ENCODE measurements at regions not wholly inside any gene's neighbourhood (a gene's known extent, or its start where the extent isn't known, plus 50 kb on each side); places are given as distances from the start of the nearest gene placed in this dataset.

- no peak for ATAC-seq
- Histone ChIP-seq H3K9ac (ENCODE audit: control insufficient read depth, insufficient read depth, low read length) (no peak overlapping the region), H2AFZ (ENCODE audit: control insufficient read depth, low read depth, low read length) (no peak overlapping the region), H3K27me3 (replicated peaks in 1 of 2; ENCODE audit: control insufficient read depth in 2 of 2, insufficient read depth in 2 of 2, low read length in 1 of 2) (no peaks in the 10 kb centered on the region), H4K20me1 (ENCODE audit: control insufficient read depth, insufficient read depth) (no peaks in the 10 kb centered on the region), H3K4me3 (no peak overlapping the region), H3K79me2 (ENCODE audit: control insufficient read depth, insufficient read depth, low read length) (no peaks in the 10 kb centered on the region), H3K36me3 (ENCODE audit: control insufficient read depth in 2 of 2, insufficient read depth in 2 of 2, low read length in 1 of 2) (no peaks in the 10 kb centered on the region), H3K4me1 (ENCODE audit: control insufficient read depth, insufficient read depth, low read length) (no peaks in the 10 kb centered on the region), H3K4me2 (ENCODE audit: control insufficient read depth, insufficient read depth) (no peak overlapping the region), H3K9me3 (replicated peaks; ENCODE audit: control insufficient read depth, insufficient read depth, low read length) (no peaks in the 10 kb centered on the region), H3K27ac (ENCODE audit: control insufficient read depth, insufficient read depth) (no peak overlapping the region)
- POLR2A ChIA-PET, result no interaction called here
- in situ Hi-C loops (cut with MboI), result no loop called here
- RAD21 ChIA-PET (ENCODE audit: unreplicated experiment), result no interaction called here
- 0% methylated on average over 2 of the region's 2 CpGs for WGBS (ENCODE audit: insufficient coverage, insufficient replicate concordance, low lambda C conversion rate, missing lambda C conversion rate)
- intact Hi-C loops (cut with micrococcal nuclease; ENCODE audit: unreplicated experiment), result no loop called here
- no peak for DNase-seq (ENCODE audit: low read depth, low spot score)
- CTCF ChIA-PET, result no interaction called here
- SMC1A ChIA-PET (ENCODE audit: uncharacterized antibody, unreplicated experiment), result no interaction called here
- FAIRE-seq, result no peak
- BruUV-seq (replicated peaks), result no TSS peak
- no peak for TF ChIP-seq GABPA (IDR thresholded peaks at IDR 0.05; ENCODE audit: low read depth)
- TF ChIP-seq CTCF (IDR thresholded peaks at IDR 0.05 in 2 of 3, conservative IDR thresholded peaks at IDR 0.05 in 1 of 3; ENCODE audit: control insufficient read depth in 2 of 3, extremely low read depth in 1 of 3, insufficient read depth in 1 of 3, low read depth in 3 of 3, low read length in 3 of 3), result no peak
- no peak for TF ChIP-seq SMARCA5 (IDR thresholded peaks at IDR 0.05)
- no peak for TF ChIP-seq TCF7 (IDR thresholded peaks at IDR 0.05; ENCODE audit: borderline replicate concordance)
- no peak for TF ChIP-seq ZNF207 (IDR thresholded peaks at IDR 0.05; ENCODE audit: borderline replicate concordance)
- TF ChIP-seq SREBF1 (IDR thresholded peaks at IDR 0.05; ENCODE audit: low read length), result no peak
- TF ChIP-seq, protein P1, sequence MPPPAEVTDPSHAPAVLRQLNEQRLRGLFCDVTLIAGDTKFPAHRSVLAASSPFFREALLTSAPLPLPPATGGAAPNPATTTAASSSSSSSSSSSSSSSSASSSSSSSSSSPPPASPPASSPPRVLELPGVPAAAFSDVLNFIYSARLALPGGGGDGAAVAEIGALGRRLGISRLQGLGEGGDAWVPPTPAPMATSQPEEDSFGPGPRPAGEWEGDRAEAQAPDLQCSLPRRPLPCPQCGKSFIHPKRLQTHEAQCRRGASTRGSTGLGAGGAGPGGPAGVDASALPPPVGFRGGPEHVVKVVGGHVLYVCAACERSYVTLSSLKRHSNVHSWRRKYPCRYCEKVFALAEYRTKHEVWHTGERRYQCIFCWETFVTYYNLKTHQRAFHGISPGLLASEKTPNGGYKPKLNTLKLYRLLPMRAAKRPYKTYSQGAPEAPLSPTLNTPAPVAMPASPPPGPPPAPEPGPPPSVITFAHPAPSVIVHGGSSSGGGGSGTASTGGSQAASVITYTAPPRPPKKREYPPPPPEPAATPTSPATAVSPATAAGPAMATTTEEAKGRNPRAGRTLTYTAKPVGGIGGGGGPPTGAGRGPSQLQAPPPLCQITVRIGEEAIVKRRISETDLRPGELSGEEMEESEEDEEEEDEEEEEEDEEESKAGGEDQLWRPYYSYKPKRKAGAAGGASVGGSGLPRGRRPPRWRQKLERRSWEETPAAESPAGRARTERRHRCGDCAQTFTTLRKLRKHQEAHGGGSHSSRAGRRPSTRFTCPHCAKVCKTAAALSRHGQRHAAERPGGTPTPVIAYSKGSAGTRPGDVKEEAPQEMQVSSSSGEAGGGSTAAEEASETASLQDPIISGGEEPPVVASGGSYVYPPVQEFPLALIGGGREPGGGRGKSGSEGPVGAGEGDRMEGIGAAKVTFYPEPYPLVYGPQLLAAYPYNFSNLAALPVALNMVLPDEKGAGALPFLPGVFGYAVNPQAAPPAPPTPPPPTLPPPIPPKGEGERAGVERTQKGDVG (CRISPR knock-in tag; IDR thresholded peaks at IDR 0.05), result no peak
- no peak for TF ChIP-seq GATAD2B (conservative IDR thresholded peaks at IDR 0.05; ENCODE audit: low read depth)
- TF ChIP-seq, protein P2, sequence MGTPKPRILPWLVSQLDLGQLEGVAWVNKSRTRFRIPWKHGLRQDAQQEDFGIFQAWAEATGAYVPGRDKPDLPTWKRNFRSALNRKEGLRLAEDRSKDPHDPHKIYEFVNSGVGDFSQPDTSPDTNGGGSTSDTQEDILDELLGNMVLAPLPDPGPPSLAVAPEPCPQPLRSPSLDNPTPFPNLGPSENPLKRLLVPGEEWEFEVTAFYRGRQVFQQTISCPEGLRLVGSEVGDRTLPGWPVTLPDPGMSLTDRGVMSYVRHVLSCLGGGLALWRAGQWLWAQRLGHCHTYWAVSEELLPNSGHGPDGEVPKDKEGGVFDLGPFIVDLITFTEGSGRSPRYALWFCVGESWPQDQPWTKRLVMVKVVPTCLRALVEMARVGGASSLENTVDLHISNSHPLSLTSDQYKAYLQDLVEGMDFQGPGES (IDR thresholded peaks at IDR 0.05), result no peak
- TF ChIP-seq HDAC2 (IDR thresholded peaks at IDR 0.05), result no peak
- no peak for TF ChIP-seq TCF3 (IDR thresholded peaks at IDR 0.05; ENCODE audit: borderline replicate concordance, insufficient read depth, low read depth, low read length)
- TF ChIP-seq BCL11A (IDR thresholded peaks at IDR 0.05; ENCODE audit: low read depth, low read length), result no peak
- no peak for TF ChIP-seq EP300 (IDR thresholded peaks at IDR 0.05; ENCODE audit: borderline replicate concordance in 1 of 2, control insufficient read depth in 1 of 2, low read depth in 2 of 2, low read length in 2 of 2)
- no peak for TF ChIP-seq SUZ12 (IDR thresholded peaks at IDR 0.05; ENCODE audit: unreplicated experiment)
- TF ChIP-seq PAX8 (IDR thresholded peaks at IDR 0.05), result no peak
- TF ChIP-seq PAX5 (IDR thresholded peaks at IDR 0.05; ENCODE audit: borderline replicate concordance, low read depth, low read length), result no peak
- no peak for TF ChIP-seq ZNF274 (IDR thresholded peaks at IDR 0.05; ENCODE audit: insufficient read depth, insufficient read length)
These were observed 135.8 kb upstream of the DLX6 start for GRCh38 chr7:96869538-96869937.

Measured in GM12878 (cell line).